22Rv1 (cell line): ENCODE measurements at regions not wholly inside any gene's neighbourhood (a gene's known extent, or its start where the extent isn't known, plus 50 kb on each side); places are given as distances from the start of the nearest gene placed in this dataset.
A peak's percentile ranks its signal among the peaks of the same experiment; 100 is the strongest.

Experiments used
- H3K27ac ChIP-seq: fragments of 450-650 bp; 2 replicates; pipeline ENCODE4 v1.5.1; 2017
- ZFX ChIP-seq: fragments of 450-650 bp; IDR thresholded peaks from 2 replicates; pipeline ENCODE4 v1.6.1; 2017; ENCODE audit warnings: antibody characterized with exemption, borderline replicate concordance
- TF ChIP-seq, protein P1 (sequence below): fragments of 450-650 bp; IDR thresholded peaks from 2 replicates; pipeline ENCODE4 v1.5.1; 2017; ENCODE audit warnings: mild to moderate bottlenecking

DNA sequence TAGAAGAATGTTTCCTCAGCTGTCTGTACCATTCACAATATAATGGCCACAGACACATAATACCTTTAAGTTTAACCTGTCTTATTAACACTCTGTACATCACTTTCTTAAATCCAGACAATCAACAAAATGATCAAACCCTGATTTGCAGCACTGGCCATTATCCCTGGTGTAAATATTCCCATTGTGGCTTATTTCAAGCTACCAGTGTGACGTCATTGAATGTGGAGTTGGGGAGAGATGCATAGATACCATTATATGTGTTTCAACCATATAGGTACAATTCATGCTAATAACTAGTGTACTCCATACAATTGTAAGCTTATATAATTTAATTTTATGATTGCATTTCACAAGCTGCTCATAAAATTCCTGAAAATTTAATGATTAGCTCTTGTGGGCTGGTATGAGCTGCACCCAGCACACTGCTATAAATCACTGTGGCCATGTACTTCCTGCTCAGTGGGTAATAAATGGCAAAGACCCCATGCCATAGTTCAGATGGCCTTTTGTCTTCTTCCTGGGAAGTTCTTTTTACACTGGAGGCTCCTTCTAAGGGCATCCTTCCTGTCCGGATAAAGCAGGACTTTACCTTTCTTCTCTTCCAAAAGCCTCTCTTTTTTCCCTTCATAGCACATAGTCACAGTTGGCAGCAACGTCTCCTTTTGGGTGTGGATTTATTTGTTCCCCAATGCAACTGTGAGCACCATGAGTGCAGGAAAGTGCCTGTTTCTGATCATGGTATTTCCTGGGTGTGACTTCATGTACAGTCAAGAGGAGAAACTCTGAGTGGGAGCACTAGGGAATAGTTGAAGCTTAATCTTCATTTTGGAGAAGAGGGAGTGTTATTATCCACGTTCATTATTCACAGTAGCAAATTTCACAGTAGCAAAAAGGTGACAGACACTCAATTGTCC, 87.8 kb downstream of the MIAT start:
- TF ChIP-seq ZFX: no peak
- TF ChIP-seq, protein P1, sequence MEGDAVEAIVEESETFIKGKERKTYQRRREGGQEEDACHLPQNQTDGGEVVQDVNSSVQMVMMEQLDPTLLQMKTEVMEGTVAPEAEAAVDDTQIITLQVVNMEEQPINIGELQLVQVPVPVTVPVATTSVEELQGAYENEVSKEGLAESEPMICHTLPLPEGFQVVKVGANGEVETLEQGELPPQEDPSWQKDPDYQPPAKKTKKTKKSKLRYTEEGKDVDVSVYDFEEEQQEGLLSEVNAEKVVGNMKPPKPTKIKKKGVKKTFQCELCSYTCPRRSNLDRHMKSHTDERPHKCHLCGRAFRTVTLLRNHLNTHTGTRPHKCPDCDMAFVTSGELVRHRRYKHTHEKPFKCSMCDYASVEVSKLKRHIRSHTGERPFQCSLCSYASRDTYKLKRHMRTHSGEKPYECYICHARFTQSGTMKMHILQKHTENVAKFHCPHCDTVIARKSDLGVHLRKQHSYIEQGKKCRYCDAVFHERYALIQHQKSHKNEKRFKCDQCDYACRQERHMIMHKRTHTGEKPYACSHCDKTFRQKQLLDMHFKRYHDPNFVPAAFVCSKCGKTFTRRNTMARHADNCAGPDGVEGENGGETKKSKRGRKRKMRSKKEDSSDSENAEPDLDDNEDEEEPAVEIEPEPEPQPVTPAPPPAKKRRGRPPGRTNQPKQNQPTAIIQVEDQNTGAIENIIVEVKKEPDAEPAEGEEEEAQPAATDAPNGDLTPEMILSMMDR: no peak
- no peak overlapping the region for H3K27ac ChIP-seq

DNA sequence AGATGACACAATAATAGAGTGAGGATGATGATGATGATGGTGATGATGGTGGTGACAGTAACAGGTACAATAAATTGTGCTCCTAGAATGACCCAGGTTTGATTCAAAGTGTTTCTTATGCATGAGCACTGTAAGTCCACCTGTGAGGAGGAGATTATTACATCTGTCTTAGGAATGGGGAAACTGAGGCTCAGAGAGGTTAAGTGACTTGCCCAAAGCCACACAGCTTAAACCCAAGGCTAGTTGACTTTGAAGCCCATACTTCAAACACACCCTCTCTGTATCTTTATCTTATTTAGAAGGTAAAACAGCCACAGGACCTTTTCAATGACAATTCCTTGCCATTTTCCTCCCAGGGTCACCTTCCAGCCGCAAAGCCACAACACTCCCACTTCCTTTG, 88.9 kb downstream of the MIAT start:
- TF ChIP-seq ZFX: no peak
- TF ChIP-seq, protein P1: no peak
- no peak overlapping the region for H3K27ac ChIP-seq

DNA sequence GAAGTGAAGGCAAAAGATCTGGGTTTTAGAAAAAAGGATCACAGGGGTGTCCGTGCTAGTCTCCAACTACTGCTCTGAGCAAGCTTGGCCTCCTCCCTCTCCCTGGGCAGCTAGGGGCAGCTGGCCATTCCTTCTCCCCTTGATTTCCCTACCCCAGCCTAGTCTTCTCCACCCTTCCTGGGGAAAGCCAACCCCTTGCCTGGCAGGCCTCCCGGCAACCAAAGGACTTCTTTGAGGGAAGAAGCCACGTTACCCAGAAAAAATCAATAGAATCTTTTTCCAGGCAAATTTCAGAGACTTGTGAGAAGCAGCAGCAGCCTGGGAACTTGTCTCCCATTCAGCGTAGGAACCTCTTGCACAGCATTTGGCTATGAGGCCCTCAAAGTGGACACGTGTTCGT, 91.5 kb downstream of the MIAT start:
- H3K27ac ChIP-seq: no peak overlapping the region
- TF ChIP-seq, protein P1: no peak
- no peak for TF ChIP-seq ZFX

- H3K27ac ChIP-seq: no peak overlapping the region
- TF ChIP-seq, protein P1: no peak
- no peak for TF ChIP-seq ZFX
Measured at GRCh38 chr22:26751217-26751616, 93.8 kb downstream of the MIAT start.

- H3K27ac ChIP-seq: no peak overlapping the region
- TF ChIP-seq ZFX: no peak
- TF ChIP-seq, protein P1: no peak
Measured at GRCh38 chr22:26753125-26753862, 95.9 kb downstream of the MIAT start.

- TF ChIP-seq ZFX: no peak
- TF ChIP-seq, protein P1: peak; percentile 91
- no peak overlapping the region for H3K27ac ChIP-seq
Measured at GRCh38 chr22:26756675-26757293, 99.4 kb downstream of the MIAT start.
